ACC112 (cell line): ENCODE measurements at regions not wholly inside any gene's neighbourhood (a gene's known extent, or its start where the extent isn't known, plus 50 kb on each side); places are given as distances from the start of the nearest gene placed in this dataset.
"Not testable (repeated sequence)": the region's sequence is repeated elsewhere in the genome, so short reads cannot be mapped to it uniquely, and the experiment has no call there.

ENCODE experiments used
- H2AFZ ChIP-seq: fragments of 200-600 bp; sonication (generic); one replicate; pipeline ENCODE4 v1.6.0; 2017; ENCODE audit warnings: antibody characterized with exemption, low read length; ENCODE audit not compliant: unreplicated experiment
- H3K27ac ChIP-seq: fragments of 200-600 bp; sonication (generic); 2 replicates; pipeline ENCODE4 v1.5.1; 2014; ENCODE audit warnings: low read depth, mild to moderate bottlenecking, antibody characterized with exemption, low read length, moderate library complexity
- H3K27me3 ChIP-seq: fragments of 200-600 bp; sonication (generic); 2 replicates; pipeline ENCODE4 v1.6.1; 2014; ENCODE audit warnings: mild to moderate bottlenecking, antibody characterized with exemption, low read length, moderate library complexity, mixed read lengths; ENCODE audit not compliant: insufficient read depth
- H3K36me3 ChIP-seq: fragments of 200-600 bp; sonication (generic); 2 replicates; pipeline ENCODE4 v1.6.1; 2016; ENCODE audit warnings: mild to moderate bottlenecking, antibody characterized with exemption, low read length, moderate library complexity, mixed read lengths; ENCODE audit not compliant: insufficient read depth
- H3K4me1 ChIP-seq: fragments of 200-600 bp; sonication (generic); one replicate; pipeline ENCODE4 v1.6.1; 2016; ENCODE audit warnings: low read length, mixed read lengths; ENCODE audit not compliant: insufficient read depth, unreplicated experiment, control insufficient read depth
- H3K4me3 ChIP-seq: fragments of 200-600 bp; sonication (generic); 2 replicates; pipeline ENCODE4 v1.5.1; 2014; ENCODE audit warnings: mild to moderate bottlenecking, low read depth, low read length
- H3K79me2 ChIP-seq: fragments of 200-600 bp; sonication (generic); one replicate; pipeline ENCODE4 v1.6.0; 2016; ENCODE audit warnings: low read length; ENCODE audit not compliant: control insufficient read depth, unreplicated experiment, insufficient read depth

DNA sequence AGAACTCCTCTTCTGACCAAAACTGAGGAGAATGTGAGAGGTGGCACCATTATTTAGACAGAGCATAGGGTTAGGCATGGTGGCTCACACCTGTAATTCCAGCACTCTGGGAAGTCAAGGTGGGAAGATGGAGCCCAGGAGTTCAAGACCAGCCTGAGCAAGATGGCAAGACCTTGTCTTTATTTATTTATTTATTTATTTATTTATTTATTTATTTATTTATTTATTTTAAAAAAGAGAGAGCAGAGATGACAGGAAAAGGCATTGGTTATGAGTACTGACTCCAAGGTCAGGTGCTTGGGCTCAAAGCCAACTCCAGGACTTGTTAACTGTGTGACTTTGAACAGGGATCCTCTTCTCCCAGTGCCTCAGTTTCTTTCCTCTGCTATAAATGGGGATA lies 217.7 kb downstream of the MEX3B start:
- Histone ChIP-seq H3K27ac (no peak overlapping the region), H3K36me3 (no peaks in the 10 kb centered on the region), H2AFZ (no peak overlapping the region), H3K4me1 (no peaks in the 10 kb centered on the region), H3K79me2 (no peaks in the 10 kb centered on the region), H3K27me3 (no peaks in the 10 kb centered on the region), H3K4me3 (no peak overlapping the region)

DNA sequence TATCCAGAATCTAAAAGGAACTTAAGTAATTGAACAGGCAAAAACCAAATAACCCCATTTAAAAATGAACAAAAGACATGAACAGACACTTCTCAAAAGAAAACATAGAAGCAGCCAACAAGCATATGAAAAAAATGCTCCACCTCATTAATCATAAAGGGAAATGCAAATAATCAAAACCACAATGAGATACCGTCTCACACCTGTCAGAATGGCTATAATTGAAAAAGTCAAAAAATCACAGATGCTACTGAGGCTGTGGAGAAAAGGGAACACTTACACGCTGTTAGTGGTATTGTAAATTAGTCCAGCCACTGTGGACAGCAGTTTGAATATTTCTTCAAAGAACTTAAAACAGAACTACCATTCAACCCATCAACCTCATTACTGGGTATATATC lies 220.7 kb downstream of the MEX3B start:
- Histone ChIP-seq H3K27me3 (no peaks in the 10 kb centered on the region), H3K4me3 (no peak overlapping the region), H3K36me3 (no peaks in the 10 kb centered on the region), H3K4me1 (no peaks in the 10 kb centered on the region), H2AFZ (no peak overlapping the region), H3K79me2 (no peaks in the 10 kb centered on the region), H3K27ac (no peak overlapping the region)

DNA sequence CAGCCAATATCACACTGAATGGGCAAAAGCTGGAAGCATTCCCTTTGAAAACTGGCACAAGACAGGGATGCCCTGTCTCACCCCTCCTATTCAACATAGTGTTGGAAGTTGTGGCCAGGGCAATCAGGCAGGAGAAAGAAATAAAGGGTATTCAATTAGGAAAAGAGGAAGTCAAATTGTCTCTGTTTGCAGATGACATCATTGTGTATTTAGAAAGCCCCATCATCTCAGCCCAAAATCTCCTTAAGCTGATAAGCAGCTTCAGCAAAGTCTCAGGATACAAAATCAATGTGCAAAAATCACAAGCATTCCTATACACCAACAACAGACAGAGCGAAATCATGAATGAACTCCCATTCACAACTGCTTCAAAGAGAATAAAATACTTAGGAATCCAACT lies 223.2 kb downstream of the MEX3B start:
- H3K27ac ChIP-seq, H2AFZ ChIP-seq, H3K4me1 ChIP-seq, H3K4me3 ChIP-seq, H3K36me3 ChIP-seq, H3K79me2 ChIP-seq, H3K27me3 ChIP-seq: not testable (repeated sequence)

DNA sequence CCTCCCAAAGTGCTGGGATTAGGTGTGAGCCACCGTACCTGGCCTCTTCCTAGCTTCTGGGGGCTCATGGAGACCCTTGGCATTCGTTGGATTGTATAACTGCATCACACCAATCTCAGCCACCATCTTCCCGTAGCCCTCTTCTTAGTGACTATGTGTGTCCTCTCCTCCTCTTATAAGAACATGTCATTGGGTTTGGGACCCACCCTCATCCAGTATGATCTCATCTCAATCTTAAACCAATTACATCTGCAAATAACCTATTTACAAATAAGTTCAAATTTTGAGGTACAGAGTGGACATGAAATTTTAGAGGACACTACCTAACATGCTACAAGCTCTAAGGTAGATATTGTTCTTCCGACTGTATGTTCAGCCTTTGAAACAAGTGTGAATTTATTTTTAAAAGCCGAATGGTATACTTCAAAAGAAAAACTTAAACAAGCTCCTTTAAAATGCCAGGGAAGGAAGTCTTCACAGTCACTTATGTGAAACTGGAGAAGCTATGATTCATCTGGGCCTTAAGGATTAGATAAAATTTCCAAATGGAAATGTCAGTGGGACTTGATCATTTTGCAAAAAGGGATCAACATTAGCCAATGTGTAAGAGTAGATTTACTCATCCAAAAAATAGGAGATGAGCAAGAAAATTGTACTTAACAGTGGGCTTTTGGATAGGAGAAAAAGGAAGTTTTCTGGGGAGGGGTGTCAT lies 225.7 kb downstream of the MEX3B start:
- Histone ChIP-seq H2AFZ (no peak overlapping the region), H3K27me3 (no peaks in the 10 kb centered on the region), H3K4me3 (no peak overlapping the region), H3K79me2 (no peaks in the 10 kb centered on the region), H3K36me3 (no peaks in the 10 kb centered on the region), H3K4me1 (no peaks in the 10 kb centered on the region), H3K27ac (no peak overlapping the region)

DNA sequence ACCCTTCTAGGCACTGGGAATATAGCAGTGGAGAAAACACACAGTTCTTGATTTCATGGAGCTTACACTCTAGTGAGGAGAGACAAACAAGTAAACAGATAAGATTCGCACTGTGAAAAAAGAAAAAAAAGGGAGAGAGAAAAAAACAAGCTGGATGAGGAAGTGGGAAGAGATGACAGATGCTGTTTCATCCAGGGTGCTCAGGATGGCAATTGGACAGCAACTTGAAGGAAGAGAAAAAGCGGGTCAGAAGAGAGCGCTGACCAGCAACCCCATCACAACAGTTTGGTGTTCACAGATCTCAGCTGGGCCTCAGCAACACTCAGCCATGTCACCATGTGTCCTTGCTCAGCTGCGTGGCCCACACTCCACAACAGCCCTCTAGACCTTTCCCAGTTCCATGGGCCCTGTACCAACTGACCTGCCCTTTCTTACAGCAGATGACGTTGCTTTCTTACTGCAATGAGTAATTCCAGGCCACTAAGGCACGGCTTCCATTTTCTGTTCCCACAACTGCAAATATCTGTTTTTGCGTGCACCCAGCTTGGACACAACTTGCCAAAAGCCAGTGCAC lies 230.8 kb downstream of the MEX3B start:
- Histone ChIP-seq H3K27ac (no peak overlapping the region), H3K27me3 (no peaks in the 10 kb centered on the region)

DNA sequence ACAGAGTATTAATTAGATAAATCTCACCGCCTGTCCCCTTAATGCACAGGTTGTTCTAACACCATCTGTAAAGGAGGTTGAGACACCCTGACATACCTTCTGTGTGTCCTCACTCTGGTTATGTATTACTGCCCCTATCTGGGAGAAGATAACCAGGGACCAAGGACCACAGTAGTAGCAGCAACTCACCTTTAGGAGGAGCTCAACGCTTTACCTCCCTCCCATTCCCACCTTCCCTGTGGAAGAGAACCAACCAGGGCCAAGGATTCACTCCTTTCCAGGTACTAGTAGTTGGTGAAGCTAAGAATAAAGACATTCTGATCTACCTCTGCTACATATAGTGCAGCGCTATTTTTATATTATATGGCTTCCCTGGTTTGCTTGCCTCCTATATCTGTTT lies 232.6 kb downstream of the MEX3B start:
- Histone ChIP-seq H3K27me3 (no peaks in the 10 kb centered on the region), H3K27ac (no peak overlapping the region), H3K36me3 (no peaks in the 10 kb centered on the region), H2AFZ (no peak overlapping the region), H3K4me1 (no peaks in the 10 kb centered on the region), H3K79me2 (no peaks in the 10 kb centered on the region), H3K4me3 (no peak overlapping the region)

More for the DNA sequence above, 230.8 kb downstream of the MEX3B start:
- Histone ChIP-seq H3K36me3 (no peaks in the 10 kb centered on the region), H3K4me1 (no peaks in the 10 kb centered on the region), H3K79me2 (no peaks in the 10 kb centered on the region), H3K4me3 (no peak overlapping the region), H2AFZ (no peak overlapping the region)

DNA sequence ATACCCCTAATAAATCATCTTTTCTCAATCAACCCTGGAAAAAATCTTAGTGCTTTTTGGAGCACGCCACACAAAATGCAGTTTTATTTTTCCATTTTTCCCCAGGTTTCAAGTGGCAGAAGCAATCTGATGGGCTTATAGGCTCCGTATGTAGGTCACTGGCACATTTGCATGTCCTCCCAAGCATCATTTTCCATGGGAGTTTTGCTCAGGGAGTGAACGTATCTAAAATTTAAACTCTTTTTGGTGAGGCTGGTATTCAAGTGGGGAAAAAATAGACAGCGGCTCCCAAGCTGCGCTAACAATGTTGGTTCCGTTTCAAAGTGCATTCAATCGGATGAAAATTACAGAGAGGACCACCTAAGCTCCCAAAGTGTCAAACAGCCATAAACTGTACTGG lies 233.4 kb downstream of the MEX3B start:
- no peaks in the 10 kb centered on the region for H3K4me1 ChIP-seq
- H2AFZ ChIP-seq = no peak overlapping the region
- no peak overlapping the region for H3K27ac ChIP-seq
- no peak overlapping the region for H3K4me3 ChIP-seq
- no peaks in the 10 kb centered on the region for H3K27me3 ChIP-seq
- H3K79me2 ChIP-seq = no peaks in the 10 kb centered on the region
- no peaks in the 10 kb centered on the region for H3K36me3 ChIP-seq

DNA sequence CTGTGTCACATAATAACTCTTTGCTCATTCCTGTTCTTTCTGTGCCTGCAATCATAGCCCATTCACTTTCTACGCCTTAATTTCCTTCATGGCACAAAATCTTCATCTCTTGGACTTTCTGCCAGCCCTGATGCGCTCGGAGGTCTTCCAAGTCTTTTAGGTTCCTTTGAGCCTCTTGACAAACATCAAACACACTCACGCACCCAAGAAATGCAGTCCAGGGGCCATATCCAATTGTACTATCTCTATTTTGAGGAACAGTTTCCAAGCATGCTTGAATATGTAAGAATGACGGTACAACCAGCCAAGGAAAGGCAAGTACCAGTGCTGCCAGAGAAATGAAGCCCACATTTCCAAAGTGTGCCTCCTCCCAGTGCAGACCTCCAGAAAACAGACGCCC lies 234.1 kb downstream of the MEX3B start:
- no peak overlapping the region for H3K27ac ChIP-seq

DNA sequence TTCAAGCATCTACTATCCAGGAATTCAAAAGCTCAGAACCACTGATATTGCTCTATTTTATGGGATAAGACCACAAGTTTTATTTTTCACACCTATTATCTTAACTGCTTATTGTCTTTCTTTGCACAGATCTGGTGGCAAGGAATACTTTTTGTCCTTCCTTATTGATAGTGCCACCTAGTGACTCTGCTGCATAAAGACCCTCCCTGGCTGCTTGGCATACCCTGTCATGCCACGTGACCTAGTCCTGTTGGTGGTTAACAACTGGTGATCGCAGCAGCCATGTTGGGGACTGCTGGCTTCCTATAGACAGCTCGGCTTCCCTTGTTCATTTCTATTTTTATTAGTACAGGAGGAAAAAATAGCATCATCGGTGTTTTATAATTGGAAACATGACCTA lies 236.3 kb downstream of the MEX3B start:
- Histone ChIP-seq H3K4me3 (no peak overlapping the region), H3K27ac (no peak overlapping the region), H3K4me1 (no peaks in the 10 kb centered on the region), H3K27me3 (no peaks in the 10 kb centered on the region), H3K36me3 (no peaks in the 10 kb centered on the region), H2AFZ (no peak overlapping the region), H3K79me2 (no peaks in the 10 kb centered on the region)

More for the DNA sequence above, 234.1 kb downstream of the MEX3B start:
- no peaks in the 10 kb centered on the region for H3K36me3 ChIP-seq
- no peak overlapping the region for H2AFZ ChIP-seq
- H3K79me2 ChIP-seq = no peaks in the 10 kb centered on the region
- H3K4me3 ChIP-seq = no peak overlapping the region
- H3K4me1 ChIP-seq = no peaks in the 10 kb centered on the region
- no peaks in the 10 kb centered on the region for H3K27me3 ChIP-seq

DNA sequence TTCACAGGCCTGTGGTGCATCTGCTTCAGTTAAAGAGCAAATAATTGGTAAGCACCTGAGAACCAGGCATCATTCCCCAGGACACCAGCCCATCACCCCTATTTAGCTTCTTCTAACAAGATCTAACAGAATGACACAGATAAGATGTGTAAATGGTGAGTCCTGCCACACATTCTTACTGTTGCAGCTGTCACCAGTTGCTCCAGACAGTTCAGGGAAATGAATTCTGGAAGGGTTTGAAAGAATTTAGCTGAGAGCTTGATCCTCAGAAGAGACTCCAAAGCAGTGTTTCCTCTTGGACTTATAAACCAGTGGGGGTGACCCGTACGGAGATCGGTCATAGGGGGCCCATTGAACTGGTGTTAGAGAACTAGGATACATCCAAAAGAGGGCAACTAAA lies 238.0 kb downstream of the MEX3B start:
- no peaks in the 10 kb centered on the region for H3K79me2 ChIP-seq
- H3K27me3 ChIP-seq = no peaks in the 10 kb centered on the region
- H3K4me3 ChIP-seq = no peak overlapping the region
- H3K4me1 ChIP-seq = no peaks in the 10 kb centered on the region
- H3K36me3 ChIP-seq = no peaks in the 10 kb centered on the region
- H2AFZ ChIP-seq = no peak overlapping the region
- no peak overlapping the region for H3K27ac ChIP-seq

DNA sequence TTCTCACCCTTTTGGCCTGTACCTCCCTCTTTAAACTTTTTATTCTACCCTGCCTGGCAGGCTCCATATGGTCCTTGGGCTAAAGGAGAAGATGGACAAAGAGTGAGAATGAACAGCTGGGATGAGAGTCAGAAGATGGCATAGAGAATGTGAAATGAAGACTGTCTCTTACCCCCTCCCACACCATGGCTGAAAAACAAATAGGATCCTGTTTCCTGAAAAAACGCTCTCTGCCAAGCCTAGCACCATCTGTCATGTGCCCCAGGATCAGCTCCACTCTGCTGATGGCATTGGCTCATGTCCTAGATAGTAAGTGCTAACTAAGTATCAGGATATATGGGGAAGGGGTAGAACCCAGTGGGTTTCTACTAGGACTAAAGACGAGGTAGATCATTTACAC lies 238.6 kb downstream of the MEX3B start:
- no peaks in the 10 kb centered on the region for H3K79me2 ChIP-seq
- H2AFZ ChIP-seq = no peak overlapping the region
- H3K27ac ChIP-seq = no peak overlapping the region
- no peaks in the 10 kb centered on the region for H3K4me1 ChIP-seq
- no peaks in the 10 kb centered on the region for H3K36me3 ChIP-seq
- no peak overlapping the region for H3K4me3 ChIP-seq
- H3K27me3 ChIP-seq = no peaks in the 10 kb centered on the region
